PC-3 (cell line): ENCODE measurements at regions not wholly inside any gene's neighbourhood (a gene's known extent, or its start where the extent isn't known, plus 50 kb on each side); places are given as distances from the start of the nearest gene placed in this dataset.
"Not testable (repeated sequence)": the region's sequence is repeated elsewhere in the genome, so short reads cannot be mapped to it uniquely, and the experiment has no call there.

Source experiments
- ATAC-seq: fragments of 200-7000 bp; cut with Tn5 transposase; 2 replicates; pipeline ENCODE4 v1.9.1; 2020; ENCODE audit warnings: mild to moderate bottlenecking, moderate library complexity
- BruUV-seq: library from RNA; stranded (reverse); fragments of 400-500 nt; replicated peaks from 2 replicates; lab custom pipeline; 2021; lab: Mats Ljungman, UMichigan
- CTCF ChIA-PET: fragments of 300-600 bp; sonication (Branson Sonifier 250); formaldehyde crosslinking; loops from one replicate; lab custom pipeline; 2022; ENCODE audit warnings: antibody characterized with exemption; lab: Charles Lee
- POLR2A ChIA-PET: fragments of 300-600 bp; sonication (Branson Sonifier 250); formaldehyde crosslinking; loops from one replicate; lab custom pipeline; 2022; ENCODE audit warnings: antibody characterized with exemption; ENCODE audit not compliant: unreplicated experiment; lab: Charles Lee
- DNase-seq: peaks from one replicate; pipeline ENCODE4 v3.0.0-alpha.2; 2015
- H2AFZ ChIP-seq: fragments of 300-600 bp; sonication (generic); 2 replicates; pipeline ENCODE4 v1.6.0; 2016; ENCODE audit warnings: antibody characterized with exemption, low read length
- H3F3A ChIP-seq: fragments of 300-600 bp; sonication (generic); one replicate; pipeline ENCODE4 v1.6.0; 2017; ENCODE audit warnings: antibody characterized with exemption, low read length, control low read depth, mild to moderate bottlenecking; ENCODE audit not compliant: unreplicated experiment
- H3K27ac ChIP-seq: fragments of 300-600 bp; sonication (generic); 2 replicates; pipeline ENCODE4 v1.5.1; 2016; ENCODE audit warnings: mild to moderate bottlenecking, low read length
- H3K27me3 ChIP-seq: fragments of 300-600 bp; sonication (generic); 2 replicates; pipeline ENCODE4 v1.6.1; 2016; ENCODE audit warnings: low read length, mixed read lengths
- H3K36me3 ChIP-seq: fragments of 300-600 bp; sonication (generic); 2 replicates; pipeline ENCODE4 v1.6.1; 2016; ENCODE audit warnings: low read depth, mixed run types, low read length, mixed read lengths
- H3K4me1 ChIP-seq: fragments of 300-600 bp; sonication (generic); 2 replicates; pipeline ENCODE4 v1.5.1; 2016; ENCODE audit warnings: low read length; ENCODE audit not compliant: insufficient read depth
- H3K4me2 ChIP-seq: fragments of 300-600 bp; sonication (generic); 2 replicates; pipeline ENCODE4 v1.6.0; 2016; ENCODE audit warnings: low read length
- H3K4me3 ChIP-seq: fragments of 300-600 bp; sonication (generic); 2 replicates; pipeline ENCODE4 v1.5.1; 2016; ENCODE audit warnings: mild to moderate bottlenecking, low read length, mixed read lengths
- H3K79me2 ChIP-seq: fragments of 300-600 bp; sonication (generic); 2 replicates; pipeline ENCODE4 v1.6.1; 2017; ENCODE audit warnings: low read length, mixed read lengths
- H3K9ac ChIP-seq: fragments of 300-600 bp; sonication (generic); 2 replicates; pipeline ENCODE4 v1.6.0; 2016; ENCODE audit warnings: mild to moderate bottlenecking, low read length
- H3K9me2 ChIP-seq: fragments of 300-600 bp; sonication (generic); replicated peaks from 2 replicates; pipeline ENCODE4 v1.6.1; 2016; ENCODE audit warnings: mixed run types, low read length, mixed read lengths
- H3K9me3 ChIP-seq: fragments of 300-600 bp; sonication (generic); 2 replicates; pipeline ENCODE4 v1.6.1; 2016; ENCODE audit warnings: low read length, mixed read lengths
- H4K20me1 ChIP-seq: fragments of 300-600 bp; sonication (generic); 2 replicates; pipeline ENCODE4 v1.6.1; 2016; ENCODE audit warnings: low read length, mixed read lengths
- CTCF ChIP-seq: fragments of 300-600 bp; sonication (generic); conservative IDR thresholded peaks from 2 replicates; pipeline ENCODE4 v1.5.1; 2017; ENCODE audit warnings: antibody characterized with exemption, low read depth, mild to moderate bottlenecking, low read length
- EZH2 ChIP-seq: fragments of 300-600 bp; sonication (generic); IDR thresholded peaks from one replicate; pipeline ENCODE4 v1.6.1; 2017; ENCODE audit warnings: antibody characterized with exemption, mild to moderate bottlenecking, low read length; ENCODE audit not compliant: unreplicated experiment
- EZH2phosphoT487 ChIP-seq: fragments of 300-600 bp; sonication (generic); IDR thresholded peaks from 2 replicates; pipeline ENCODE4 v1.6.1; 2018; ENCODE audit warnings: mild to moderate bottlenecking, antibody characterized with exemption, low read length, borderline replicate concordance
- intact Hi-C: fragments of 100-400 bp; cut with micrococcal nuclease; formaldehyde crosslinking; loops from 2 replicates; pipeline ENCODE4 v1.9.0; 2023

GRCh38 chr5:169522851-169523250 is 60.7 kb upstream of the SPDL1 start:
- Histone ChIP-seq H3K9ac (no peak overlapping the region), H3F3A (no peaks in the 10 kb centered on the region), H3K27ac (no peak overlapping the region), H3K79me2 (no peaks in the 10 kb centered on the region), H3K9me2 (no peaks in the 10 kb centered on the region), H3K27me3 (peaks cover 44% of the 10 kb centered on the region), H2AFZ (no peak overlapping the region), H3K4me1 (no peaks in the 10 kb centered on the region), H3K4me2 (no peak overlapping the region), H4K20me1 (no peaks in the 10 kb centered on the region), H3K4me3 (no peak overlapping the region), H3K36me3 (no peaks in the 10 kb centered on the region), H3K9me3 (no peaks in the 10 kb centered on the region)
- DNase-seq = no peak
- BruUV-seq = no TSS peak
- intact Hi-C loops = no loop called here
- ATAC-seq = no peak
- ChIA-PET POLR2A (no interaction called here), CTCF (no interaction called here)
- TF ChIP-seq CTCF = no peak
- TF ChIP-seq EZH2 = no peak

GRCh38 chr5:169521366-169521983 is 62.1 kb upstream of the SPDL1 start:
- Histone ChIP-seq H2AFZ (no peak overlapping the region), H3K4me3 (no peak overlapping the region), H3K9me2 (no peaks in the 10 kb centered on the region), H3K9me3 (no peaks in the 10 kb centered on the region), H3K4me1 (no peaks in the 10 kb centered on the region), H3K36me3 (no peaks in the 10 kb centered on the region), H3K27ac (no peak overlapping the region), H3K27me3 (peaks cover 44% of the 10 kb centered on the region), H3F3A (no peaks in the 10 kb centered on the region), H3K9ac (no peak overlapping the region), H3K4me2 (no peak overlapping the region), H3K79me2 (no peaks in the 10 kb centered on the region), H4K20me1 (no peaks in the 10 kb centered on the region)
- intact Hi-C loops = no loop called here
- CTCF ChIA-PET = no interaction called here
- POLR2A ChIA-PET = no interaction called here
- ATAC-seq (no peak), DNase-seq (no peak)
- BruUV-seq = no TSS peak
- TF ChIP-seq CTCF = no peak
- TF ChIP-seq EZH2 = no peak
- no peak for TF ChIP-seq EZH2phosphoT487

GRCh38 chr5:169519358-169519757 is 64.2 kb upstream of the SPDL1 start:
- H3K9me3 ChIP-seq = no peaks in the 10 kb centered on the region
- H3K27ac ChIP-seq = no peak overlapping the region
- H3K36me3 ChIP-seq = no peaks in the 10 kb centered on the region
- ChIA-PET POLR2A (no interaction called here), CTCF (no interaction called here)
- H2AFZ ChIP-seq = no peak overlapping the region
- TF ChIP-seq EZH2 (no peak), CTCF (no peak), EZH2phosphoT487 (no peak)
- no peak overlapping the region for H3K9ac ChIP-seq
- no peaks in the 10 kb centered on the region for H3K4me1 ChIP-seq
- DNase-seq = no peak
- H3K4me3 ChIP-seq = no peak overlapping the region
- intact Hi-C loops = no loop called here
- H3K4me2 ChIP-seq = no peak overlapping the region
- peaks cover 31% of the 10 kb centered on the region for H3K27me3 ChIP-seq
- no peaks in the 10 kb centered on the region for H3K9me2 ChIP-seq
- no peaks in the 10 kb centered on the region for H3K79me2 ChIP-seq
- no peaks in the 10 kb centered on the region for H3F3A ChIP-seq
- no peaks in the 10 kb centered on the region for H4K20me1 ChIP-seq
- no TSS peak for BruUV-seq
- ATAC-seq = no peak

- H3K36me3 ChIP-seq, H3K9me3 ChIP-seq, H4K20me1 ChIP-seq, H2AFZ ChIP-seq, H3K27ac ChIP-seq, ATAC-seq, H3K4me1 ChIP-seq, H3F3A ChIP-seq, H3K9me2 ChIP-seq, POLR2A ChIA-PET, H3K4me3 ChIP-seq, H3K9ac ChIP-seq, CTCF ChIA-PET, H3K4me2 ChIP-seq, DNase-seq, intact Hi-C loops, H3K79me2 ChIP-seq, BruUV-seq: not testable (repeated sequence)
- H3K27me3 ChIP-seq = peaks cover 25% of the 10 kb centered on the region
Measured at GRCh38 chr5:169518779-169519178, 64.8 kb upstream of the SPDL1 start.
